ENCODE measurements at regions not wholly inside any gene's neighbourhood (a gene's known extent, or its start where the extent isn't known, plus 50 kb on each side); places are given as distances from the start of the nearest gene placed in this dataset.
"Not testable (repeated sequence)": the region's sequence is repeated elsewhere in the genome, so short reads cannot be mapped to it uniquely, and the experiment has no call there.

GRCh38 chr2:89221474-89221873, 530.0 kb downstream of the RPIA start:
- H3K36me3 Mint-ChIP-seq, H3K27me3 Mint-ChIP-seq, H3K27ac Mint-ChIP-seq, H3K4me1 Mint-ChIP-seq, H3K4me3 Mint-ChIP-seq, CTCF ChIA-PET, H3K9me3 Mint-ChIP-seq, DNase-seq: not testable (repeated sequence)

- CTCF ChIA-PET, H3K36me3 Mint-ChIP-seq, DNase-seq, H3K27me3 Mint-ChIP-seq, H3K4me3 Mint-ChIP-seq, H3K4me1 Mint-ChIP-seq, H3K9me3 Mint-ChIP-seq, H3K27ac Mint-ChIP-seq: not testable (repeated sequence)
Measured at GRCh38 chr2:89222063-89222732, 530.7 kb downstream of the RPIA start.

DNA sequence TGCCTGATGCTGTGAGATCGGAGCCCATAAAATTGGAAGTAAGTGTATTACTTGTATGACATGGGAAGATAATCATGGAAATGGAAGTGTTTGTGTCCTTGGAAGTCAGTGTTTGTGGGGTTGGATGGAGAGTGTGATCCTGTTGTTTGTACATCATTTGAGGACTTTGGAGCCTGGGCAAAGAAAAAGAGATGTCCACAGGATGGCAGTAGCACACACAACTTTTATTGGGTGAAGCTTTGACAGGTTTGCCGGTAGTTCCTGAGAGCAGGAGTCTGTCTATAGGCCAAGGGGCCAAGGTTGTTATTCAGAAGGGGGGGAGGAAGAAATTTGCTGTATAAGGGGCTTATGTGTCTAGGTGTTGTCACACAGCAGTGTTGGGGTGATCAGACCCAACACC, 533.3 kb downstream of the RPIA start:
- H3K27me3 Mint-ChIP-seq, H3K27ac Mint-ChIP-seq, H3K4me1 Mint-ChIP-seq, H3K9me3 Mint-ChIP-seq, H3K4me3 Mint-ChIP-seq, H3K36me3 Mint-ChIP-seq, CTCF ChIA-PET, DNase-seq: not testable (repeated sequence)

- H3K9me3 Mint-ChIP-seq = not testable (repeated sequence)
Measured at GRCh38 chr2:89229979-89230378, 538.5 kb downstream of the RPIA start.

DNA sequence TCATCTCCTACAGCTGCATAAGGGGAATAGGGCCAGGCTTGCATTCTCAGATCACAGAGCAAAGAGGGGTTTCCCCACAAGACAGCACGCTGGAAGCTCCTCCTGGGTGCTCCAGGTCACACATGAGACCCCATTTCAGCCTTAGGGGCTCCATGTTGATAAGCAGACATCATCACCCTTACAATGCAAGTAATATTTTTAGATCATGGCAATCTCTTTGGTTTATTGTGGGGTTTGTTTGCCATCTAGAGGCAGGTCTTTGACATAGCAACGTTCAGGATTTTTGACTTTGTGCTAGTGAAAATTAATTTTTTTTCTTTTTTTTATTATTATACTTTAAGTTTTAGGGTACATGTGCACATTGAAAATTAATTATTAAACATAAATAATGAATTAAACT, 539.8 kb downstream of the RPIA start:
- H3K36me3 Mint-ChIP-seq, H3K9me3 Mint-ChIP-seq, H3K4me1 Mint-ChIP-seq, DNase-seq, H3K27me3 Mint-ChIP-seq, CTCF ChIA-PET, H3K4me3 Mint-ChIP-seq, H3K27ac Mint-ChIP-seq: not testable (repeated sequence)

More at GRCh38 chr2:89229979-89230378, 538.5 kb downstream of the RPIA start:
- H3K4me1 Mint-ChIP-seq, H3K27ac Mint-ChIP-seq, DNase-seq, H3K27me3 Mint-ChIP-seq, H3K36me3 Mint-ChIP-seq, CTCF ChIA-PET, H3K4me3 Mint-ChIP-seq: not testable (repeated sequence)

DNA sequence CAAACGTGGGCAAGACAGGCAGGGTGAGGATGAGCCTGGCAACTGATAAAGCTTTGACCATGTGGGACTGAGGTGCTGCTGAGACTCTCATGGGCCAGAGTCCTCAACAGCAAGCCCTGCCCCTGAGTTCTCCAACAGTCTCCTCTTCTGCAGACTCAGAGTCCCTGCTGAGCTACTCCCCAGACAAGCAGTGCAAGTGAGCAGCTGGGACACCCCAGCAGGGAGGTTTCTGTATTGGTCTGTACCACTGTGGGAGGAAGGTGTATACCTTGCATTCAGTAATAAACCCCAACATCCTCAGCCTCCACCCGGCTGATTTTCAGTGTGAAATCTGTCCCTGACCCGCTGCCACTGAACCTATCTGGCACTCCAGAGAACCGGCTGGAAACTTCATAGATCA, 542.5 kb downstream of the RPIA start:
- H3K27me3 Mint-ChIP-seq, DNase-seq, H3K4me1 Mint-ChIP-seq, CTCF ChIA-PET, H3K9me3 Mint-ChIP-seq, H3K36me3 Mint-ChIP-seq, H3K27ac Mint-ChIP-seq, H3K4me3 Mint-ChIP-seq: not testable (repeated sequence)

DNA sequence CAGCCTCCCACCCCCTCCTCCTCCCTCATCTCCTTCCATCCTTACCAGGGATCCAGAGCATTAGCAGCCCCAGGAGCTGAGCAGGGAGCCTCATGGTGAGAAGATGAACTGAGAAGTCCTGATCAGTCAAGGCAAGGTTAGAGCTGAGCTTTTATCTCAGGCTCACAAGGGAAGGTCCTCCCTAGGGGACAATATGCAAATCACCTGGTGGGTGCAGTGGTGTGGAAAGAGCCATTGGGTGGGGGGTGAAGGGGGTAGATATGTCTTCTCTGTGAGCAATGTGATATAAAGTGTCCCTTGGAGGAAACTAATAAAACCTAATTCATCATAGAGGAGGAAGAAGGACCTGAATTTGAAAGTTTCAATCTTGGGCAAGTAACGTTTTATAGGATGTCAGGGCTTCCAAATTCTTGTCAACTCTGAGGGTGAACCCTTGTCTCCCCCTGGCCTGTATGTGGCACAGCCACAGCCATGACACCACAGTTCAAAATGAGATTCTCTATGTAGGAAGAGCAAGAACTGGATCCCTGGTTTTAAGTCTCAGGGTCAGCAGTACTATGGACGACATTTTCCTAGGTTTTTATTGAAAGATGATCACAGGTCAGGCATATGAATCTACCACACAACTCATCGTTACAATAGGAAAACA, 543.5 kb downstream of the RPIA start:
- H3K27me3 Mint-ChIP-seq, H3K27ac Mint-ChIP-seq, H3K36me3 Mint-ChIP-seq, H3K9me3 Mint-ChIP-seq, H3K4me3 Mint-ChIP-seq, CTCF ChIA-PET, DNase-seq, H3K4me1 Mint-ChIP-seq: not testable (repeated sequence)

- CTCF ChIA-PET, H3K36me3 Mint-ChIP-seq, DNase-seq, H3K9me3 Mint-ChIP-seq, H3K4me1 Mint-ChIP-seq, H3K27me3 Mint-ChIP-seq, H3K4me3 Mint-ChIP-seq, H3K27ac Mint-ChIP-seq: not testable (repeated sequence)
Measured at GRCh38 chr2:89236832-89237450, 545.5 kb downstream of the RPIA start.

DNA sequence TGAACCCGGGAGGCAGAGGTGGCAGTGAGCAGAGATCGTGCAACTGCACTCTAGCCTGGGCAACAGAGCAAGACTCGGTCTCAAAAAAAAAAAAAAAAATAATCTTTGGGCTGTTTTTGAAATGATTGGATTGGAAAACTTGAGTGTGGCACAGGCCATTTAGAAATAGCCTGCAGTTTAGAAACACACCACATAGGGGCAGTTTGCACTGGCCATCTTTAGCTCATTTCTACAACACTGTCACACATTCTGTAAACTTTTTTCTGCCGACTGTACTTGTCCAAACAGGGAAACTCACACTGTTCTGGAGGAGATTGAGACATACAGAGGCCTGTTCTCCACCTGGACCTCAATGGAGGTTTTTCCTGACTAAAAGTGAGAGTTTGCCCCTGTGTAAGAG, 546.3 kb downstream of the RPIA start:
- CTCF ChIA-PET, H3K4me3 Mint-ChIP-seq, H3K27me3 Mint-ChIP-seq, H3K27ac Mint-ChIP-seq, H3K36me3 Mint-ChIP-seq, H3K9me3 Mint-ChIP-seq, DNase-seq, H3K4me1 Mint-ChIP-seq: not testable (repeated sequence)

DNA sequence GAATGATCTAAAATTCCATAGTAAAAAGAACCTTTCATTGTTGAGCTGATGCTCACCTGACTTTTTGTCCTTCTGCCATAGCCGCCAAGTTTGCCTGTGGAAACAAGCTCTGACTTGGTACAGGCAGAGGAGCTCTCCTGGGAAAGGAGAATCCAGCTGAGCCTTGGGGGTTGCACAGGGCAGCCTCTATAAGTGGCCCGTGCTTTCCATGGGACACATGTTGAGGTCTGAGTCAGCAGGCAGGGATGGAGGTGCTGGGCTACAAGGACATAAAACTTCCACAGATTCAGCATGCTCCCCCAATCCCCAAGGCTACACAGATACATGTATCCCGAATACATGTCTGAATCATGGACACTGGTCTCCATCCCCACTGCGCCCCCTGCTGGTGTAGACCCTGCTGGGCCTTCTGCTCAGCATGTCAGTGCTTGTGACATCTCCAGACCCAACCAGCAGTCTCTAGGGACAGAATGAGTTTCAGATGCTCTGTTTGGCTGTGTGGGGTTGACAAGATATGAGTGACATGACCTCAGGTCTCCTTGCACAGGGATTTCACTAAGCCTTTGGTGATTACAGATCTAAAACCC, 551.7 kb downstream of the RPIA start:
- H3K4me1 Mint-ChIP-seq, DNase-seq, H3K9me3 Mint-ChIP-seq, CTCF ChIA-PET, H3K27me3 Mint-ChIP-seq, H3K36me3 Mint-ChIP-seq, H3K4me3 Mint-ChIP-seq, H3K27ac Mint-ChIP-seq: not testable (repeated sequence)

DNA sequence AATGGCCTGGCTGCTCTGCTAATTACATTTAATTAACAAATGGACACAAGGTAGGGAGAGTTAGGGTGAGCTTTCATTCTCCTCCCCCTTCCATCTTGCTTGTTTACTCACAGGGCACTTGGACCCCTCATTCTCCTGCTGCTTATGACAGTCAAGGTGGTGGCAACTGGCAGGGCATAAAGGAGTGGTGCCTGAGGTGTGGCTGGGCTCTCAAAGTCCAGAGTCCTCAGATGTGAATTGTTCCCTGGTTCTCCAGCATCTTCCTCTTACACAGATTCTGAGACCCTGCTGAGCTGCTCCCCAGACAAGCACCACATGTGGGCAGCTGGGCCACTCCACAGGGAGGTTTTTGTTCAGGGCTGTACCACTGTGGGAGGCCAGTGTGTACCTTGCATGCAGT, 552.9 kb downstream of the RPIA start:
- H3K27me3 Mint-ChIP-seq, DNase-seq, H3K27ac Mint-ChIP-seq, H3K4me1 Mint-ChIP-seq, CTCF ChIA-PET, H3K4me3 Mint-ChIP-seq, H3K36me3 Mint-ChIP-seq, H3K9me3 Mint-ChIP-seq: not testable (repeated sequence)

- not testable (repeated sequence) for H3K4me3 Mint-ChIP-seq, H3K27ac Mint-ChIP-seq, H3K9me3 Mint-ChIP-seq
Measured at GRCh38 chr2:89245478-89245877, 554.0 kb downstream of the RPIA start.

DNA sequence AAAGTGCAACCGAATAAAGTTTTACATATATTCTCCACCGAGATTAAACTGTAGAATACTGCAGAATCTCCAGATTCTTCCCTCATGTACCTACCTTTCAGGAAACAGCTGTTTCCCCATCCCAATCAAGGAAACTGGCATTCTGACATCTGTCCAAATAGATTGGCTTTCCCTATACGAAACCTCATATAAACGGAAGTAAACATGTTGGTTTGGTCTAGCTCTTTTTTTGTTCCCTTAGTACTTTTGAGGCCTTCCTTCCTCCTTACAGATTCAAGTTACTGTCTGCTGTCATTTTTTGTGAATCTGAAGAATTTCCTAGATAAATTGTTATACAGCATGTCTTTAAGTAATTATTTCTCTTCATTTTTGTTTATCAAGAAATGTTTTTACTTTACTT, 554.6 kb downstream of the RPIA start:
- H3K27ac Mint-ChIP-seq, H3K4me1 Mint-ChIP-seq, CTCF ChIA-PET, H3K9me3 Mint-ChIP-seq, H3K27me3 Mint-ChIP-seq, DNase-seq, H3K4me3 Mint-ChIP-seq, H3K36me3 Mint-ChIP-seq: not testable (repeated sequence)

More at GRCh38 chr2:89245478-89245877, 554.0 kb downstream of the RPIA start:
- H3K4me1 Mint-ChIP-seq, H3K27me3 Mint-ChIP-seq, CTCF ChIA-PET, DNase-seq, H3K36me3 Mint-ChIP-seq: not testable (repeated sequence)

DNA sequence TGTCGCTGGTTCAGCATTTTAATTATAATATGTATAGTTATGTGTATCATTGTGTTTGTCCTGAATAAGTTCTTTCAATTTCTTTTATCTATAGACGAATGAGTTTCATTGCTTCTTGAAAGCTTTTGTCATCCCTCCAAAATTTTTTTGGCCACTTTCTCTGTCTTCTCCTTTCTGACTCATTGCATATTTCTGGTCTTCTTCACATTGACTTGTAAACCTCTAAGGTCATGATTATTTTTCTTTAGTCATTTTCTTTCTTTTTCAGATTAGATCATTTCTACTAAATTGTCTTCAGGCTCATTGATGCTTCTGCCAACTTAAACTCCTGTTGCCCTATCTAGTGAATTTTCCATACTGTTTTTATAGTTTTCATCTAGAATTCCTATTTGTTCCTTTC, 555.1 kb downstream of the RPIA start:
- H3K36me3 Mint-ChIP-seq, DNase-seq, H3K4me1 Mint-ChIP-seq, H3K27ac Mint-ChIP-seq, CTCF ChIA-PET, H3K9me3 Mint-ChIP-seq, H3K4me3 Mint-ChIP-seq, H3K27me3 Mint-ChIP-seq: not testable (repeated sequence)

DNA sequence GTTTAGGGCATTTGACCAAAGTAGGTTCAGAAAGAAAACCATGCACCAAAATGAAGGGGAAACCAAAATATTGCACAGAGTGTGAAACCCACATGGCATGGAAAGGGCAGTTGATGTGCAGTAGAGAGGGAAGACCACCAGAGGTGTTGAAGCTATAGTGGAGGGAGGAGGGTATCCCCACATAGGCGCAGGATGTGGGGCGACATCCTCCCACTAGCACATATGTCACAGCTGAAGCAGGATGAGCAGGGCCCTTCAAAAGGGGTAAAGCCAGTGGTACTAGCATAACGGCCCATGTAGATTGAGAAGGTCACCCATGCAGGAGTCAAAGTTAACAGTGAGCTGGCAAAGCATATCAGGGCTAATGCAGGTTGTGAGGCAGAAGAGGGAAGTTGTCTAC, 563.5 kb downstream of the RPIA start:
- H3K27ac Mint-ChIP-seq, H3K27me3 Mint-ChIP-seq, H3K4me1 Mint-ChIP-seq, H3K36me3 Mint-ChIP-seq, CTCF ChIA-PET, DNase-seq, H3K9me3 Mint-ChIP-seq, H3K4me3 Mint-ChIP-seq: not testable (repeated sequence)
